Tibial artery (tissue), 4 donors: ENCODE measurements at regions not wholly inside any gene's neighbourhood (a gene's known extent, or its start where the extent isn't known, plus 50 kb on each side); places are given as distances from the start of the nearest gene placed in this dataset.

Experiments used
- DNase-seq, 2 donors: peaks; one replicate each; pipeline ENCODE4 v3.0.0-alpha.2; 2019
- H3K27ac ChIP-seq, 2 donors: fragments of 200-600 bp; sonication (generic) in 1 of 2; 1 replicate in 1 of 2; 2 replicates in 1 of 2; pipeline ENCODE4 v1.5.1; 2018 to 2019; ENCODE audit warnings: mild to moderate bottlenecking in 1 of 2
- H3K27me3 ChIP-seq, 2 donors: fragments of 200-600 bp; sonication (generic) in 1 of 2; one replicate each; pipeline versions ENCODE4 v1.5.1 to v1.6.0; 2016 to 2019
- H3K36me3 ChIP-seq, 3 donors: fragments of 200-600 bp; sonication (generic) in 2 of 3; one replicate each; pipeline ENCODE4 v1.5.1; 2016 to 2019; ENCODE audit warnings: mild to moderate bottlenecking in 2 of 3
- H3K4me1 ChIP-seq, 4 donors: fragments of 200-600 bp; sonication (generic) in 2 of 4; 1 replicate in 3 of 4; 2 replicates in 1 of 4; pipeline ENCODE4 v1.5.1; 2016 to 2019
- H3K4me3 ChIP-seq, 2 donors: fragments of 200-600 bp; sonication (generic) in 1 of 2; 1 replicate in 1 of 2; 2 replicates in 1 of 2; pipeline ENCODE4 v1.5.1; 2018 to 2019; ENCODE audit warnings: mild to moderate bottlenecking in 2 of 2
- H3K9me3 ChIP-seq, 3 donors: fragments of 200-600 bp; sonication (generic) in 1 of 3; one replicate each; pipeline ENCODE4 v1.5.1; 2016 to 2019
- intact Hi-C: fragments of 100-400 bp; cut with DNase I; formaldehyde crosslinking; loops from one replicate; pipeline ENCODE4 v1.15.0; 2023; ENCODE audit warnings: low total_unique reads
- TF ChIP-seq, protein P1 (sequence below), 2 experiments: fragments of 200-600 bp in 1 of 2; fragments of 450-650 bp in 1 of 2; IDR thresholded peaks; one replicate each; pipeline ENCODE4 v1.5.1; 2017 to 2019; ENCODE audit warnings: antibody characterized with exemption in 2 of 2, mild to moderate bottlenecking in 1 of 2, moderate library complexity in 1 of 2

DNA sequence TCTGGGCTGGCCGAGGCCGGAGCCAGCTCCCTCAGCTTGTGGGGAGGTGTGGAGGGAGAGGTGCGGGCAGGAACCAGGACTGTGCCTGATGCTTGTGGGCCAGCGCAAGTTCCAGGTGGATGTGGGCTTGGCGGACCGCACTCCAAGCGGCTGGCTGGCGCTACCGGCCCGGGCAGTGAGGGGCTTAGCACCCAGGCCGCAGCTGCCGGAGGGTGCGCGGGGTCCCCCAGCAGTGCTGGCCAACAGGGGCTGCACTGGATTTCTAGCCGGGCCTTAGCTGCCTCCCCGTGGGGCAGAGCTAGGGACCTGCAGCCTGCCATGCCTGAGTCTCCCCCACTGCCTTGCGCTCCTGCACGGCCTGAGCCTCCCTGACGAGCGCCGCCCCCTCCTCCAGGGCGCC is 242.8 kb downstream of the CCSER2 start:
- Histone ChIP-seq H3K4me3 (no peak overlapping the region), H3K27me3 (peaks cover 0 to 3% of the 10 kb centered on the region in 2 donors), H3K36me3 (no peaks in the 10 kb centered on the region), H3K9me3 (no peaks in the 10 kb centered on the region), H3K27ac (no peak overlapping the region), H3K4me1 (no peaks in the 10 kb centered on the region)
- DNase-seq: no peak
- intact Hi-C loops: no loop called here
- TF ChIP-seq, protein P1, sequence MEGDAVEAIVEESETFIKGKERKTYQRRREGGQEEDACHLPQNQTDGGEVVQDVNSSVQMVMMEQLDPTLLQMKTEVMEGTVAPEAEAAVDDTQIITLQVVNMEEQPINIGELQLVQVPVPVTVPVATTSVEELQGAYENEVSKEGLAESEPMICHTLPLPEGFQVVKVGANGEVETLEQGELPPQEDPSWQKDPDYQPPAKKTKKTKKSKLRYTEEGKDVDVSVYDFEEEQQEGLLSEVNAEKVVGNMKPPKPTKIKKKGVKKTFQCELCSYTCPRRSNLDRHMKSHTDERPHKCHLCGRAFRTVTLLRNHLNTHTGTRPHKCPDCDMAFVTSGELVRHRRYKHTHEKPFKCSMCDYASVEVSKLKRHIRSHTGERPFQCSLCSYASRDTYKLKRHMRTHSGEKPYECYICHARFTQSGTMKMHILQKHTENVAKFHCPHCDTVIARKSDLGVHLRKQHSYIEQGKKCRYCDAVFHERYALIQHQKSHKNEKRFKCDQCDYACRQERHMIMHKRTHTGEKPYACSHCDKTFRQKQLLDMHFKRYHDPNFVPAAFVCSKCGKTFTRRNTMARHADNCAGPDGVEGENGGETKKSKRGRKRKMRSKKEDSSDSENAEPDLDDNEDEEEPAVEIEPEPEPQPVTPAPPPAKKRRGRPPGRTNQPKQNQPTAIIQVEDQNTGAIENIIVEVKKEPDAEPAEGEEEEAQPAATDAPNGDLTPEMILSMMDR (IDR thresholded peaks at IDR 0.05): no peak

DNA sequence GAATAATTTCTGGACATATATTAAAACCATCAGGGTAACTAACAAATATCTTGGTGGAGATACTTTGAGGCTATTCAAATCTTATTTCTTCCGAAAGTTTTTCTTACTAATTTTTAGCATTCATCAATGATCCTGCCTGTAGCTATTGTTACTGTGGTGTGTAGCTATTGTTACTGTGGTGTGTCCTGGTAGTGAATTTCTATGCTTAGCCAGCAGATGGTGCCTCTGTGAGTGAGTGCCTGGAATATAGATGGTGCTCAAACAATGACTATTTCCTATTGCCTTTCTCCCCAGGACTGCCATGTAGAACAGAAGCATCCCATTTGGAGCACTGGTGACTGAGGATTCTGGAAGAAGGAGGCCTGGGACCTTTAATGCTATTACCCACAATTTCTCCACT is 245.7 kb downstream of the CCSER2 start:
- H3K36me3 ChIP-seq: no peaks in the 10 kb centered on the region
- intact Hi-C loops: no loop called here
- H3K27ac ChIP-seq: no peak overlapping the region
- no peak overlapping the region for H3K4me3 ChIP-seq
- H3K4me1 ChIP-seq: no peaks in the 10 kb centered on the region
- TF ChIP-seq, protein P1 (IDR thresholded peaks at IDR 0.05): no peak
- no peaks in the 10 kb centered on the region for H3K9me3 ChIP-seq
- no peak for DNase-seq
- no peaks in the 10 kb centered on the region for H3K27me3 ChIP-seq

DNA sequence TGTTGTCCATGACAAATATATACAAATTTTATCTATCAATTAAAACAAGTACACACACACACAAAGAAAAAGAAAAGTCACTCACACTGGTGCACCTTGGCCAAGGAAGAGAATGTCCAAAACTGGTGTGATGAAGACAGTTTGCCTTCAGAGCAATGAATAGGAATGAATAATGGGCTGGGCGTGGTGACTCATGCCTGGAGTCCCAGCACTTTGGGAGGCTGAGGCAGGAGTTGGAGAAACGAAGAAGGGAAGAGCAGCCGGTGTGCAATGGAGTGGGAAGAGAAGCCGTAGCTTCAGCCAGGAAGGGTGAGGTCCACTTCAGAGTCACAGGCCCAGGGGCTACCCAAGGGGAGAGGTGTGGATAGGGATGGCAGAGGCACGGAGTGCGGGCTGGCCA is 253.6 kb downstream of the CCSER2 start:
- no peaks in the 10 kb centered on the region for H3K36me3 ChIP-seq
- H3K27ac ChIP-seq: no peak overlapping the region
- no peaks in the 10 kb centered on the region for H3K4me1 ChIP-seq
- DNase-seq: no peak
- no peaks in the 10 kb centered on the region for H3K9me3 ChIP-seq
- H3K27me3 ChIP-seq: no peaks in the 10 kb centered on the region
- TF ChIP-seq, protein P1 (IDR thresholded peaks at IDR 0.05): no peak
- intact Hi-C loops: no loop called here
- H3K4me3 ChIP-seq: no peak overlapping the region

DNA sequence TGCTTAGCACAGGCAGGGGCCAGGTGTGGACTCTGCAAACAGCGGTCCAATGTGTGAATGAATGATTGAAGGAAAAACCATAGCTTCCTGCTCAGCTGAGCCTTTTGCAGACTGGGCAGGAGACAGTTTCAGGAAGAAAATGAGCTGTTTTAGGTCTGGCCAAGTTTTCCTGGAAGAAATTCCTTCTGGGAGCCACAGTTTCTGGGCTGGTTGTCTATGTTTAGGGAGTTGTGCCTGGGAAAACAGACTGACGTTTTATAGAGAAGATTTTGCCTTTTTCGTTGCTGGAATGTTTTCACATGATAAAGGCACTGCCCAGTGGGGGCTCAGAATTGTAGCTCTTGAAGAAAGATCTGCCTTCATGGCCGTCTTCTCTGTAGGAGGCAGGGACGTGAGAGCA is 255.1 kb downstream of the CCSER2 start:
- no peak for DNase-seq
- no peak overlapping the region for H3K27ac ChIP-seq
- intact Hi-C loops: no loop called here
- H3K4me3 ChIP-seq: no peak overlapping the region
- H3K36me3 ChIP-seq: no peaks in the 10 kb centered on the region
- TF ChIP-seq, protein P1 (IDR thresholded peaks at IDR 0.05): no peak
- no peaks in the 10 kb centered on the region for H3K4me1 ChIP-seq
- no peaks in the 10 kb centered on the region for H3K9me3 ChIP-seq
- H3K27me3 ChIP-seq: no peaks in the 10 kb centered on the region

DNA sequence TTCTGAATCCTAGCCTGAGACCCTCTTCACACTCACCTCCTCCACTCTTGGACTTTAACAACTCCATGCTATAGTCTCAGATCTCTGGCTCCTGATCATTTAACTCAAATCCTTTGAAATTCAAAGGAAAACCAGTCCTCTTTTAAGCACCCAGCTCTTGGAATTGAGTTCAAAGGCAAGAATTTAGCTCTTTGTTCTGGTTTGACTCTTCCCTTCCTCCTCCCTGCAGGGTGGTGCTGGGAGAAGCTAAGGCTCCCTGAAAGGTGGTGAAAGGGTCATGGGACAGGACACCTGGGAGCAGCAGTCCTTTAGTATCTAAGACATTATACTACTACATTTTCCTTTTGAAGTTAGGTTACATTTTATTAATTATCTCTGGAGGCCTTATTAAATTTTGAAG is 259.4 kb downstream of the CCSER2 start:
- H3K27me3 ChIP-seq: no peaks in the 10 kb centered on the region
- intact Hi-C loops: no loop called here
- no peak for DNase-seq
- H3K9me3 ChIP-seq: no peaks in the 10 kb centered on the region
- H3K4me1 ChIP-seq: no peaks in the 10 kb centered on the region
- no peak overlapping the region for H3K27ac ChIP-seq
- no peaks in the 10 kb centered on the region for H3K36me3 ChIP-seq
- H3K4me3 ChIP-seq: no peak overlapping the region
- TF ChIP-seq, protein P1 (IDR thresholded peaks at IDR 0.05): no peak

DNA sequence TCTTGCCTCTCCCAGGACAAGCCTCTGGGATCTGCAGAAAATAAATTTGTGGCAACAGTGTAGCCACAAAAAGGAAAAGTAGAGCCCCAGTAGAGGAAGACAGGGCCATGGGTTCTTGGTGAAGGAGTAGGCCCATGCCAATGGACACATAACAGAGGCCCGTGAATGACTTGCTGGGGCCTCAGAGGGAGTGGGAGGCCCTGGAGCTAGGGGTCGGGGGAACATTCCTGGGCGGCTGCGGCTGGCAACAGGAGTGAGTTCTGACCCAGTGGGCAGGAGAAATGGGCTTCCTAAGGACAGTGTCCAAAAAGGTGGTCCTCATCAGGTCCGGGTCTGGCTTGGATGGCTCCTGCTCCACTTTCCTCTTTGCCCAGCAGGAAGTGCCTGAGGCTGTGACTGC is 260.0 kb downstream of the CCSER2 start:
- no peak overlapping the region for H3K27ac ChIP-seq
- TF ChIP-seq, protein P1 (IDR thresholded peaks at IDR 0.05): no peak

More for the DNA sequence above, 260.0 kb downstream of the CCSER2 start:
- intact Hi-C loops: no loop called here
- no peak for DNase-seq
- H3K4me1 ChIP-seq: no peaks in the 10 kb centered on the region
- no peaks in the 10 kb centered on the region for H3K27me3 ChIP-seq
- H3K9me3 ChIP-seq: no peaks in the 10 kb centered on the region
- no peaks in the 10 kb centered on the region for H3K36me3 ChIP-seq
- no peak overlapping the region for H3K4me3 ChIP-seq
